DMS 273 (cell line): ENCODE measurements at regions not wholly inside any gene's neighbourhood (a gene's known extent, or its start where the extent isn't known, plus 50 kb on each side); places are given as distances from the start of the nearest gene placed in this dataset.
A peak's percentile ranks its signal among the peaks of the same experiment; 100 is the strongest.

Experiments used
- DNase-seq: peaks from one replicate; lab custom pipeline; 2025; ENCODE audit not compliant: unreplicated experiment; lab: John Stamatoyannopoulos, UW

GRCh38 chr3:115517457-115518050 is 105.8 kb upstream of the GAP43 start:
- no peak for DNase-seq

DNA sequence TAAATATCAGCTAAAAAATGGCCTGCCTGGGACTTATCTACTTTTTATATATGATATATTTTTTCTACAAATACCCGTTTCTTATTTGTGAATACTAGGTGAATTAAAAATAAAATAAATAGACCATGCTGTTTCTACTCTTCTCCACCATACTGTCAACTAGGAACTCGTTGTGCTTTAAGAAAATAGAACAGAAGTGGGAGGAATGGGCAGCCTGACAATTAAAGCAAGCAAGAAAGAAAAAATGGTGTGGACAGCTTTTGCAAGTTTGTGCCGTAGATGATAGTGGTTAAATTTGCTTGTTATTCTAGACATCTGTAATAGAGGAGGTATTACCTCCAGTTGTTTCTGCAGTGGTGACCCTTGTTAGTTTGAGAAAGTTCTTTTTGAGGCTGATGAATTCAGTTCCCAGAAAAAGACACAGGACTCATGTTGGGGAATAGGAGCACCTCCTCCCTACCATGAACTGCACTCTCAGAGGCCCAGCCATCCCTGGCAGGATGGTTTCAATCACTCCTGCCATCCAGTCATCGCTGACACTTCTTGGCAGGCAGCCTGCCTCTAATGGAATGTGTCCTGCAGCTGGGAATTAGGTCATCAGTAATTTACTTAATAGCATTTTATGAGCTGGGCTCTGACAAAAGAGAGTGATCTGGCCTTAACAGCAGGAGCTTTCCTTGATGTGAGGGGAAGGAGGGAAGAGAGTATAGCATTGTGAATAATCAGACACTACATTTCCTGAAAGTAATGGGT is 105.0 kb upstream of the GAP43 start:
- DNase-seq = peak; percentile 82

- DNase-seq = no peak
These were observed 103.1 kb upstream of the GAP43 start for GRCh38 chr3:115520241-115520640.

DNA sequence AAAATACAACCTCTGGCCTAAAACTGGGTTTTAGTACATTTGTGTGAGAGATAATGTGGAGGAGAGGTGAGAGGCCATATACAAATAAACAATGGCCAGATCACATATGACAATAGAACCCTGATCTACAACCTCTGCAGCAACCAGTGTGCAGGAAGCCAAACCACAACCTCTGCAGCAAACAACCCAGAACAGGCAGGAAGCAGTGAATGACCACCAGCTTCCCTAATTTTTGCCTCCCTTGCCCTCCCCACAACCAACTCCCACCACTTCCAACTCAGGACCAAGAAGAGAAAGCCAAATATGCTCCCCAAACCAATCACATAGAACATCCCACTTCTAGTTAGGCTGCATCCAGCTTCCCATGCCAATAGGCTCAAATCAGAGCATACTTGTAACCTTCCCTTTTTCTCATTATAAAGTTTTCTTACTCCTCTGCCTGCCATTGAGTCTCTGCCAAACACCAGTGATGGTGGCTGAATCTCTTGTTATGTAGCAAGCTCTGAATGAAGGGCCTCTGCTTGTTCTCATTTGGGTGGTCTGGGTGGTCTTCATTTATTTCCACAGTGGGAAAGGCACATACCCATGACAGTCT is 102.6 kb upstream of the GAP43 start:
- DNase-seq = no peak

GRCh38 chr3:115523458-115523857 is 99.9 kb upstream of the GAP43 start:
- no peak for DNase-seq

DNA sequence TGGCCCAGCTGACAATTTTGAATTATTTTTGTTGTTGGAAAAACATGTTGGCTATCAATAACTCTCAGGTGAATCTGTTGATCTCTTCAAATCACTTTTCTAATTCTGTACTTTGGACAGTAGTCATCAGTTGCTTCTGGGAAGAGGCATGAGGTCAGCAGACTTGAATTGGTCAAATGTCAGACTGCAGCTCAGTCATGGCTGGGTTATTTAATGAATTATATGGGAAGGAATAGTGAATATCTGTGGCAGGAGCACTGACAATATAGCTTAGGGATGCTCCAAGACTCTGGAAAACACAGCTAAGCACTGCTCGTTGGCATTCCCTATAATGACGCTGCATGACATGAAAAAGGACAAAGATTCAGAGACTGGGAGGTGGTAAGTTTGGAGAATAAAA is 98.8 kb upstream of the GAP43 start:
- no peak for DNase-seq

DNA sequence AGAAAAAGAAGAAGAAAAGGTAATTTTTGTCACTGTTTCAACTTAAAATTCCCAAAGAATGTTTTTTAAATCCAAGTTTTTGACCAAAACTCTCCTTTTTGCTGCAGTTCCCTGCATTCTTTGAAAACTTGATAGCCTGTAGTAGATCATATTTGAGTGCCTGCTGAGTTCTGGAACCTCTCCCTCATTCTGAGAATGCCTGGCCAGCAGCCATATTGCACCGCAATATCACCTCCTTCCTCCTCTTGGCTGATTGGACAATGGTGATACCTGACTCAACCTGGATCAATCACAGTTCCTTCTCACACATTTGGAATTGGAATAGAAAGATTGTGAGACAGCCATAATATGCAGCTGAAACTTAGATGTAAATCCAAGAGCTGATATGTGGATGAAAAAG is 97.6 kb upstream of the GAP43 start:
- DNase-seq = no peak

GRCh38 chr3:115533218-115533617 is 90.1 kb upstream of the GAP43 start:
- no peak for DNase-seq

DNA sequence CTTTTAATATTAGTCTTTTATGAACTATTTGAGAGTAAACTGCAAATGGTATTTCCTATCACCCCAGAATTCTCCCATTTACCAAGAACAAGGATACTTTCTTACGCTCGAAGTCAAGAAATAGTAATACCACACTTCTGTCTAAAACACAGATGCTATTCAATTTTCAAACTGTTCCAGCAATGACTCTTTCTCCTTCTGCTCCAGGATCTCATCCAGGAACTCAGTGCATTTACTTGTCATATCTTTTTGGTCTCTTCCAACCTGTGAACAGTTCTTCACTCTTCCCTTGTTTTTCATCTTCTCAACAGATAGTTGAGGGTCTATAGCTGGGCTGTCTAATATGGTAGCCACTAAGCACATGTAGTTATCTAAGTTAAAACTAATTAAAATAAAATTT is 87.1 kb upstream of the GAP43 start:
- no peak for DNase-seq

- DNase-seq = no peak
These were observed 85.6 kb upstream of the GAP43 start for GRCh38 chr3:115537669-115538068.

- DNase-seq = no peak
These were observed 76.1 kb upstream of the GAP43 start for GRCh38 chr3:115547207-115547606.

DNA sequence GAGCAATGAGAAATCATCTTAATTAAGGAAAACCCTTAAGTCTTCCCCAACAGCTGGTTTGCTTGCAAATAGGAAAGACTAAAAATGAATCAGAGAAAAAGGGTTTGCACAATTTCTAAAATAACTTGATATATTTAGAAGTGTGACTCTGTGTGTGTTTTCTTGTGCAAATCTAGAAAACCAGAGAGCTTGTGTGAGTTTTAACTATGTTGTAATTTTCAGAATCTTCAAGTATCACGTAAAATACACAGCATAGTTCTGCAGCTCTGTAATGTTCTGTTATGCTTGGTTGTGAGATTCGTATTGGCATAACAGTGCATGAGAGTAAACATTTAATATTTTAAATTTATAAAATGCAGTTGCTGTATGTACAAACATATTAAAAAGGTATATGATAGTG is 74.7 kb upstream of the GAP43 start:
- no peak for DNase-seq

GRCh38 chr3:115549071-115549470 is 74.2 kb upstream of the GAP43 start:
- no peak for DNase-seq

GRCh38 chr3:115550285-115550761 is 73.0 kb upstream of the GAP43 start:
- DNase-seq = no peak

- peak; percentile 17 for DNase-seq
These were observed 72.3 kb upstream of the GAP43 start for GRCh38 chr3:115551016-115551415.

GRCh38 chr3:115552007-115552406 is 71.3 kb upstream of the GAP43 start:
- DNase-seq = no peak

- peak; percentile 8 for DNase-seq
These were observed 69.4 kb upstream of the GAP43 start for GRCh38 chr3:115553796-115554486.

GRCh38 chr3:115554487-115554807 is 68.9 kb upstream of the GAP43 start:
- no peak for DNase-seq

GRCh38 chr3:115562636-115563267 is 60.6 kb upstream of the GAP43 start:
- no peak for DNase-seq

GRCh38 chr3:115563984-115564383 is 59.3 kb upstream of the GAP43 start:
- DNase-seq = no peak

- no peak for DNase-seq
These were observed 51.9 kb upstream of the GAP43 start for GRCh38 chr3:115571413-115571812.
